ENCODE measurements at regions not wholly inside any gene's neighbourhood (a gene's known extent, or its start where the extent isn't known, plus 50 kb on each side); places are given as distances from the start of the nearest gene placed in this dataset.
"Not testable (repeated sequence)": the region's sequence is repeated elsewhere in the genome, so short reads cannot be mapped to it uniquely, and the experiment has no call there.

GRCh38 chr2:111250448-111251030 lies 129.8 kb downstream of the BCL2L11 start:
- H3K27me3 ChIP-seq (ENCODE audit: insufficient read depth, low read length, poor library complexity, severe bottlenecking) = no peaks in the 10 kb centered on the region
- no peak overlapping the region for H2AFZ ChIP-seq (ENCODE audit: low read length)
- H4K20me1 ChIP-seq (ENCODE audit: insufficient read depth, low read length, poor library complexity, severe bottlenecking) = no peaks in the 10 kb centered on the region
- no peaks in the 10 kb centered on the region for H3K4me1 ChIP-seq (ENCODE audit: insufficient read depth, low read length, poor library complexity, severe bottlenecking)
- TF ChIP-seq EZH2phosphoT487 (IDR thresholded peaks at IDR 0.05; ENCODE audit: borderline replicate concordance) (no peak), CTCF (conservative IDR thresholded peaks at IDR 0.05; ENCODE audit: low read length) (no peak)
- no peaks in the 10 kb centered on the region for H3K79me2 ChIP-seq (ENCODE audit: insufficient read depth, low read length)
- H3K36me3 ChIP-seq (ENCODE audit: insufficient read depth, low read length) = no peaks in the 10 kb centered on the region
- H3F3A ChIP-seq (ENCODE audit: low read depth) = no peaks in the 10 kb centered on the region
- no peaks in the 10 kb centered on the region for H3K9me2 ChIP-seq (replicated peaks; ENCODE audit: low read depth, low read length)
- no peak overlapping the region for H3K4me2 ChIP-seq (ENCODE audit: low read depth, low read length, poor library complexity, severe bottlenecking)
- H3K9ac ChIP-seq (ENCODE audit: low read depth, low read length, poor library complexity, severe bottlenecking) = no peak overlapping the region
- no peaks in the 10 kb centered on the region for H3K9me3 ChIP-seq (ENCODE audit: insufficient read depth, low read depth, low read length)
- no peak overlapping the region for H3K4me3 ChIP-seq (ENCODE audit: low read length, poor library complexity, severe bottlenecking)

- Histone ChIP-seq H3K4me1 (ENCODE audit: insufficient read depth, low read length, poor library complexity, severe bottlenecking) (no peaks in the 10 kb centered on the region), H3K9me3 (ENCODE audit: insufficient read depth, low read depth, low read length) (no peaks in the 10 kb centered on the region), H3K9ac (ENCODE audit: low read depth, low read length, poor library complexity, severe bottlenecking) (no peak overlapping the region), H3K9me2 (replicated peaks; ENCODE audit: low read depth, low read length) (no peaks in the 10 kb centered on the region), H4K20me1 (ENCODE audit: insufficient read depth, low read length, poor library complexity, severe bottlenecking) (no peaks in the 10 kb centered on the region), H3F3A (ENCODE audit: low read depth) (no peaks in the 10 kb centered on the region), H2AFZ (ENCODE audit: low read length) (no peak overlapping the region), H3K36me3 (ENCODE audit: insufficient read depth, low read length) (no peaks in the 10 kb centered on the region), H3K4me2 (ENCODE audit: low read depth, low read length, poor library complexity, severe bottlenecking) (no peak overlapping the region), H3K27me3 (ENCODE audit: insufficient read depth, low read length, poor library complexity, severe bottlenecking) (no peaks in the 10 kb centered on the region), H3K4me3 (ENCODE audit: low read length, poor library complexity, severe bottlenecking) (no peak overlapping the region), H3K79me2 (ENCODE audit: insufficient read depth, low read length) (no peaks in the 10 kb centered on the region)
- TF ChIP-seq EZH2phosphoT487 (IDR thresholded peaks at IDR 0.05; ENCODE audit: borderline replicate concordance) (no peak), CTCF (conservative IDR thresholded peaks at IDR 0.05; ENCODE audit: low read length) (no peak)
These were observed 131.0 kb downstream of the BCL2L11 start for GRCh38 chr2:111251711-111252110.

GRCh38 chr2:111252436-111252835 lies 131.7 kb downstream of the BCL2L11 start:
- H3K79me2 ChIP-seq (ENCODE audit: insufficient read depth, low read length) = no peaks in the 10 kb centered on the region
- no peaks in the 10 kb centered on the region for H3K36me3 ChIP-seq (ENCODE audit: insufficient read depth, low read length)
- no peaks in the 10 kb centered on the region for H3K9me2 ChIP-seq (replicated peaks; ENCODE audit: low read depth, low read length)
- no peaks in the 10 kb centered on the region for H3K4me1 ChIP-seq (ENCODE audit: insufficient read depth, low read length, poor library complexity, severe bottlenecking)
- H3K9me3 ChIP-seq (ENCODE audit: insufficient read depth, low read depth, low read length) = no peaks in the 10 kb centered on the region
- no peaks in the 10 kb centered on the region for H3F3A ChIP-seq (ENCODE audit: low read depth)
- H3K4me2 ChIP-seq (ENCODE audit: low read depth, low read length, poor library complexity, severe bottlenecking) = no peak overlapping the region
- no peak overlapping the region for H3K4me3 ChIP-seq (ENCODE audit: low read length, poor library complexity, severe bottlenecking)
- TF ChIP-seq CTCF (conservative IDR thresholded peaks at IDR 0.05; ENCODE audit: low read length) (no peak), EZH2phosphoT487 (IDR thresholded peaks at IDR 0.05; ENCODE audit: borderline replicate concordance) (no peak)
- H3K9ac ChIP-seq (ENCODE audit: low read depth, low read length, poor library complexity, severe bottlenecking) = no peak overlapping the region
- no peak overlapping the region for H2AFZ ChIP-seq (ENCODE audit: low read length)
- no peaks in the 10 kb centered on the region for H4K20me1 ChIP-seq (ENCODE audit: insufficient read depth, low read length, poor library complexity, severe bottlenecking)
- no peaks in the 10 kb centered on the region for H3K27me3 ChIP-seq (ENCODE audit: insufficient read depth, low read length, poor library complexity, severe bottlenecking)

GRCh38 chr2:111254916-111255315 lies 134.2 kb downstream of the BCL2L11 start:
- not testable (repeated sequence) for H3K36me3 ChIP-seq (ENCODE audit: insufficient read depth, low read length); H3K9me2 ChIP-seq (replicated peaks; ENCODE audit: low read depth, low read length); H3K4me2 ChIP-seq (ENCODE audit: low read depth, low read length, poor library complexity, severe bottlenecking); H4K20me1 ChIP-seq (ENCODE audit: insufficient read depth, low read length, poor library complexity, severe bottlenecking); H3K27me3 ChIP-seq (ENCODE audit: insufficient read depth, low read length, poor library complexity, severe bottlenecking); H3F3A ChIP-seq (ENCODE audit: low read depth); H3K9me3 ChIP-seq (ENCODE audit: insufficient read depth, low read depth, low read length); H2AFZ ChIP-seq (ENCODE audit: low read length); H3K9ac ChIP-seq (ENCODE audit: low read depth, low read length, poor library complexity, severe bottlenecking); H3K79me2 ChIP-seq (ENCODE audit: insufficient read depth, low read length); H3K4me1 ChIP-seq (ENCODE audit: insufficient read depth, low read length, poor library complexity, severe bottlenecking); H3K4me3 ChIP-seq (ENCODE audit: low read length, poor library complexity, severe bottlenecking)

GRCh38 chr2:111256628-111257027 lies 135.9 kb downstream of the BCL2L11 start:
- H3K9ac ChIP-seq (ENCODE audit: low read depth, low read length, poor library complexity, severe bottlenecking); H3K79me2 ChIP-seq (ENCODE audit: insufficient read depth, low read length); H4K20me1 ChIP-seq (ENCODE audit: insufficient read depth, low read length, poor library complexity, severe bottlenecking); H3K9me3 ChIP-seq (ENCODE audit: insufficient read depth, low read depth, low read length); H3K36me3 ChIP-seq (ENCODE audit: insufficient read depth, low read length); H3F3A ChIP-seq (ENCODE audit: low read depth); H3K27me3 ChIP-seq (ENCODE audit: insufficient read depth, low read length, poor library complexity, severe bottlenecking); H2AFZ ChIP-seq (ENCODE audit: low read length); H3K4me2 ChIP-seq (ENCODE audit: low read depth, low read length, poor library complexity, severe bottlenecking); H3K4me1 ChIP-seq (ENCODE audit: insufficient read depth, low read length, poor library complexity, severe bottlenecking); H3K4me3 ChIP-seq (ENCODE audit: low read length, poor library complexity, severe bottlenecking); H3K9me2 ChIP-seq (replicated peaks; ENCODE audit: low read depth, low read length): not testable (repeated sequence)
